HG02678 (cell line): ENCODE measurements at regions not wholly inside any gene's neighbourhood (a gene's known extent, or its start where the extent isn't known, plus 50 kb on each side); places are given as distances from the start of the nearest gene placed in this dataset.
"Not testable (repeated sequence)": the region's sequence is repeated elsewhere in the genome, so short reads cannot be mapped to it uniquely, and the experiment has no call there.

Experiments used
- ATAC-seq: cut with Tn5 transposase; IDR thresholded peaks from one replicate; pipeline ENCODE4 v1.9.1; 2021; ENCODE audit warnings: mild to moderate bottlenecking, moderate library complexity; ENCODE audit not compliant: unreplicated experiment

DNA sequence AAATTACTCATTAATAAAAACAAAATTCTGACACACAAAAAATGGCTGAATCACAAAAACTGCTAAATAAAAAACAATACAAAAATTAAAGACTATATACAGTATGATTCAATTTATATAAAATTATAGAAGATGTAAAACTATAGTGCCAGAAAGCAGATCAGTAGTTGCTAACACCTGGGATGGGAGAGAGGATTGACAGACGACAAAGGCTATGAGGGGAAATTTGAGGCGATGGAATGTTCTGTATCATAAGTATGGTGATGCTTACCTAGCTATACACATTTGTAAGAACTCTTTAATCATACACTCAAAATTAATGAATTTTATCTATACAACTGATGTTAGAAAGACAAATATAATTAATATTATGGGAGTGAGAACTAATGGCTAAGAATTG, 247.9 kb upstream of the GJE1 start:
- ATAC-seq, result no peak

DNA sequence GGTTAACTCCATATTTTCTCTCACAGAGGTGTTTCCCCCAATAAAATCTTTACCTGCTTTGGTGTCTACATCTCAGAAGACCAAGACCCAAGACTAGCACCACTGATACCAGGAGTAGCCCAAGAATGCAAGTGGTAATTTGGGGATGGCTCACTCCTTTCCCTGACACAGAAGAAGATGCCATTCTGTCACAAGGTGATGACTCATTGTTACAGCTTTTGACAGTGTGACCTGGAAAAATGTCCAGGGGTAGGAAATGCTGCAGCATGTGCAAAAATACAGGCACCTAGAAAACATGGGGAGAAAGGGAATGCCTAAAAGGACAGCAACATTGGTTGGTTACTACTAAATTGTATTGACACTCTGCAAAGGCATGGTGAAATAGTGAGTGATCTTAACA, 254.0 kb upstream of the GJE1 start:
- ATAC-seq, result no peak

DNA sequence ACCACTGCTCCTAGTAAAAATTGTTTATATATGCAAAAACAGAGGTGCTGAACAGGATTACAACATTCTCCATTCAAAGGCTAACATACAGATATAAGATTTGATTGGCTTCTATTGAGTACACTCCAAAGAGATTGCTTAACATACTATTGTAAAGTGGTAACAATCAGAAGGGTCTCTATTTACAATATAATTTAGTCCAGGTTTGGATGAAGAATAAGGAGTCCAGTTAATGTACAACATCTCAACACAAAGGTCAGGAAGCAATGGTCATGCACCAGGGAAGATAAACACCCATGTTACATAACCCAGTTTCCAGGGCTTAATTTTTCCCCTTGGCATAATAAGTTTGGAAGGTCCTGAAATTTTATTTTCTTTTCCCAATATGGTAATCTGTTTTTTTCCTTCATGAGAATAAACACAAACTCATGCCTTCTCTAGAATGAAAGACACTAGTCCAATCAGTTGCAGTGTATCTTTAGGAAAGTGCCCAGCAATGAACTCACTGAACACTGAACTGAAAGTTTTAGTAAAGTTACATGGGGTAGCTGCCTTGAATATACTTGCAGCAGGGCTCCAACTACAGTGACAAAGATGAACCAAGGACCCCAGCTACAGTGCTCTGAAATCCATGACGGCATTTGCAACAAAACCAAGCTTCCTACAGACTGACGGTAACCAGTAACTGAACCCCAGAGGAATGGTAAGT, 255.3 kb upstream of the GJE1 start:
- no peak for ATAC-seq

DNA sequence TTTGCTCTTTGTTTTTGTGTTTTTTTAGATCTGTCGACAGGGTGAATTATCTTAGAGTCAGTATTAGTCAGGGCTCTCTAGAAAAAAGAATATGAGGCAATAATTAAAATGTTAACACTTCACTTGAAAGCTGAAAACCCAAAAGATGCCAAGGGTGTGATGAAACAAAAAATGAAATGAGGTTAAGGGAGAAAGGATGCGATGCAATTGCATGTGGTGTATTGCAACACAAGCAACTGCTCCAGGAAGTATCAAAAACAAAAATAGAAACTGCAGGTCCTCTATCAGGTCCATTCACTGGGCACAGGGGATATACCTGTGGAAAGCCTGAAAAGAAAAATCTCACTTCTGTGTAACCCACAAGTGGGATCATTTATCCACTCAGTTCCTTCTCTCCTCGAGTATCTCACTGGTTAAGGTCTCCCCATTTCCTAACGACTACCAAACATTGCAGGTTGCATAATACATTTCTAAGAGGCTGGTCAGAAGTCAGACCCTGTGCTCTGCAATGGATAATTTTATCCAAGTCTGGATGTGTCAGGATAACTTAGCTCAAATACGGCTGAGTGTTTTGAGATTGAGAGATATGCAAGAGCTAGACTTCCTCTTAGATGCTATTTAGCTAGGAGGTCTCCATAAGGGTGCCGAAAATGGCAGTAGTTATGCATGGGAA, 257.7 kb upstream of the GJE1 start:
- ATAC-seq, result no peak

DNA sequence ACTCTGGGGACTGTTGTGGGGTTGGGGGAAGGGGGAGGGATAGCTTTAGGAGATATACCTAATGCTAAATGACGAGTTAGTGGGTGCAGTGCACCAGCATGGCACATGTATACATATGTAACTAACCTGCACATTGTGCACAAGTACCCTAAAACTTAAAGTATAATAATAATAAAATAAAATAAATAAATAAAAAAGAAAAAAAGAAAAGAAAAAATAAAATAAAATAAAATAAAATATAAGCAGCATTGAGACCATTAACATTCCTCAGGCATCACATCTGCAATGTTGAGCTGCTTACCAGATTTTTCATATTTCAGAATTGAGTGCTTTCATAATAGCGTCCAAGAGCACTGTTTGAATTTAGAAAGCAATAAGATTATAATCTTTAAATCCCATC, 263.2 kb upstream of the GJE1 start:
- not testable (repeated sequence) for ATAC-seq

DNA sequence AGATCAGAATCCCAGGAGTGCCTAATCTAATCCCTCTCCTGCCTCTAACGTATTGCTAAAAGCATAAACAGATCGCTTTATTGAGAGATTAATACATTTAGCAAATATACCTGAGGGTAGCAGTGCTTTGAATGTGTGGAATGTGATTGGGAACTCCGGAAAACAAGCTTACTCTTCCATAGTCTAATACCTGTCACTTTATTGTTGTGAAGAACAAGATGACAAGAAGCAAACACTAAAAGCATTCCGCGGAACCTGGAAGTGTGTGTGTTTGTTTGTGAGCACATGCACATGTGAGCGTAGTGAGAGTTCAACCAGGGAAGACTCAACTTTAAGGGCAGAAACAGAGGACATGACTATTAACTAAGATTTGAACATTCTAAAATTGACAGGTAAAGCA, 265.0 kb upstream of the GJE1 start:
- ATAC-seq, result no peak

DNA sequence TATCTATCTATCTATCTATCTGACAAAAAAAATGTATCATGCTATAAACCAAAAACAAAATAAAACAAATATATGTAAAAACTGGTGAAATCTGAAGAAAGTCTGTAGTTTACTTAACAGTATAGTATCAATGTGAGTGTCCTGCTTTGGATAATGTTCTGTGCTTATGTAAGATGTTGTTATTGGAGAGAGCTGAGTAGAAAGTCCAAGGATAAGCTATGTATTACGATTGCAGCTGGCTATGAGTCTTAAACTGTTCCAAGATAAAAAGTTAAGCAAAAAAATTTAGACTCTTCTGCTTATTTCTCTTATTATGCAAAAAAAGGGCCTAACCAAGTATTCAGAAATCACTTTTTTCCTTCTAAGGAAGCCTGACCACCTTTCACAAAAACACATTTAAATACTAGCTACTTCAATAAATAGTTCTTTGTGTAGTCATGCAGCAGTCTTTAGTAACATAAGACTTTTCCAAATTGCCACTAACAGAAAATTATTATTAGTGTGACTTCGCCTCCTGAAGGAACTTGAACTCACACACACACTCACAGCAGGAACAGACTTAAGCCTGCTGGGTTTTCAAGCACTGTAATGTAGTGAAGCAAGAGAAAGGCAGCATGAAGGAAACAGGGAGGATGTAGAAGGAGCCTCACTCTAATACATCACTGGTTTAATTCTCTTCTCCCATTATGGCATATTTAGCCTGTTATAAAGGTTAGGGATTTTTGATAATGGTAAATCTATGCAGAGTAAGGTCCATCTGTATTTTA, 265.8 kb upstream of the GJE1 start:
- ATAC-seq, result no peak

DNA sequence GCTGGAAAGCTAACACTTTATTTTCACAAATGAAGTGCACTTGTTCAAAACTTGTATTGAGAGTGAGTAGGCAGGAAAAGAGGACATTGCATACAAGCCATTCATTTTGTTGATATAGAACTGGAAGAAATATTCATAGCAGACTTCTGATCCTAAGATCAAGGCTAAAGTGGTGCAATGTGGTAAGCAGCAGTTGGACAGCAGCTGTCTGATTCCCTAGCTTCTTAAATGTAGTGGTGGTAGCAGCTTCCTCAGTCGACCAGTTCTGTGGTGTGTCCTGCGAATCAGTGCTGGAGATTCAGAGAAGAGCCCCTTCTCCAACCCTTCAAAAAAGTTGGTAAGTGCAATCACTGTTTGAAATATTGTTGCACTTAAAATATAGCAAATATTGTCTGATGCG, 281.7 kb upstream of the GJE1 start:
- no peak for ATAC-seq

DNA sequence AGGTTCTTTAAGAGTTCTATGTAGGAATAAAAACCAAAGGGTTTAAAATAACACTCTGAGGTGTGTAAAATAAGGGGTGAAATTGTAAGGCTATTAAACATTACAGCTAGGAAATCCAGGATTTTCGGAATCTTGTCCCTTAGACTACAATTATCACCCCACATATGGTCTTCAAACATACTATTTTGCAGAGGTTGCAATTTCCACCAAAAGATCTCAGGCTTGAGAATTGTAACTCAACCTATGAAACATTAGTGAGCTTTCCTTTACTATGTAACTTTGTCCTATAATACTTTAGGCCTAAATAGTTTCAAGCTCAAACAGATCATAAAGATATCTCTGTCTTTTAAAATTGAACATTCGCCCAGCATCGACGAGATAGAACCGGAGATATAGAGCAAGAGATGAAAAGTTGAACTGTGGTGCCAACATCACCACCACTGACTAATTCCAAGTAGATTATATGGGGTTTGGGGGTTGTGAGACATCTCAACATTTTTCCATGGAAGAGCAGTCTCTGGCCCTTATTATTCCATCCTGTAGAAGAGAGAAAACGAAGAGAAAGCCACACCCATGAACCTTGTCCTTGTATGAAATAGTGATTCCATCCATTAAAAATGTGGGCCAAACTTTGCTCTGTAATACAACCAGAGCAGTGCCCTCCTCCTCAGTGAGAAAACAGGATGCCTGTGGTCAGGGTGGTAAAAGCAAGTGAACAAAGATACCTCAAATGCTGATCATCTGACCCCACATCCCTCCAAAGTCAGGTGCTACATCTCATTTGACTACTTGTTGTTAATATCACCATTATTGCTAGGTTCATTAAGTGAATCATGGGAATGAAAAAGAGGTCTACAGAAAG, 284.5 kb upstream of the GJE1 start:
- no peak for ATAC-seq

DNA sequence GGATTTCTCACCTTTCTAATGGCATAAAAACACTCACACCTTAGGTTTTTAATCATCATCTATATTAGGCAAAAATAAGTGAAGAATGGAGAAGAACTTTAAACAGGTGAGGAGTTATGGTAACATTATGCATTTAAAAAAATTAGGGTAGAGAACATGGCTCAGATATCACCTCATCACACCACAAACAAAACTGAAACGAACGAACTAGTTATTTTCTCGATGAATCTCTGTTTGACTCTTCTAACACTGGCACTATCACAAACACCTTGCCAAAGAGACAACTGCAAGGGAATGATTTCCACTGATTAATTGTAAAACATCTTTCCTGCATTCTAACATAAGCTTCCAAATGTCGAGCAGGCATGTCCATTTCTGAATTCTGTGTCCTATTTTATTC, 286.1 kb upstream of the GJE1 start:
- ATAC-seq, result no peak

DNA sequence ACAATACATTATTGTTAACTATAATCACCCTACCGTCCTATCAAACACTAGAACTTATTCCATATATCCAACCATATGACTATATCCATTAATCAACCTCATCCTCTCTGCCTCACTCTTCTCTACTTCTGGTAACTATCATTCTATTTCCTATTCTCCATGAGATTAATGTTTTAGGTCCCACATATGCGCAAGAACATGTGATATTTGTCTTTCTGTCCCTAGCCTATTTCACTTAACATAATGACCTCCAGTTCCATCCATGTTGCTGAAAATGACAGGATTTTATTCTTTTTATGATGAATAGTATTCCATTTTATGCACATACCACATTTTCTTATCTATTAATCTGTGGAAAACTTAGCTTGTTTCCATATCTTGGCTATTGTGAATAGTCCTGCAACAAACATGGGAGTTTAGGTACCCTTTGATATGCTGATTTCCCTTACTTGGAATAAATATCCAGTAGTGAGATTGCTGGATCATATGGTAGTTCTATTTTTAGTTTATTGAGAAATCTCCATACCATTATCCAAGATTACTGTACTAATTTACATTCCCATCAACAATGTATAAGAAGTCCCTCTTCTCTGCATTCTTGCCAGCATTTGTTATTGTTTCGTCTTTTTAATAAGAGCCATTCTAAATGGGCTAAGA, 289.4 kb upstream of the GJE1 start:
- ATAC-seq, result no peak

DNA sequence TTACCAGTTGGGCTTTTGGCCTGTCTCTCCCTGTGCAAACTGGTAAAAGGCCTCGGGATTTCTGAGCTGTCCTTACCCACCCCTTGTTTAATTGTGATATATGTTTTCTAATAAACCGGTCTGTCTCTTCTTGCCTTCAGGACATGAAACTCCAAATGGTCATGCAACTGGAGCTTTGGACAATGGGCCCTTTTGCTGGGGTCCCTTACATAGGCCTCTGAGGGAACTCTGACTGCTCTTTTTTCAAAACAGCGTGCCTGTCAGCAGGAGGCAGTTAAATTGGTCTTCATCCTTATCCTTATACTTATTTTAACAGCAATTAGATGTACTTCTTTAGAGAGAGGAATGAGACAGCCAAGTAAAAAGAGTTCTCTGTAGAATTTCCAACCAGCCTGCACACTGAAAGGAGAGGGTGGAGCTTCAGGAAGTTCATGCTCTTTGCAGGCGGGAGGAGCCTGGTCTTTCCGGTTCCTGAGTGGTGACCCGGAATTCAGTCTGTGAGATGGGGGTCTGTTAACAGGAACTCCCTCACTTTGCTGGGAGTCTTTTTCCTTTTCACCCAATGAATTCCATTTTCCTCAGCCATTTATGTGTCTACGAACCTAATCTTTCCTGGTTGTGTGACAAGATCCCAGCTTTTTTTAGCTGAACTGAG, 299.6 kb upstream of the GJE1 start:
- no peak for ATAC-seq

DNA sequence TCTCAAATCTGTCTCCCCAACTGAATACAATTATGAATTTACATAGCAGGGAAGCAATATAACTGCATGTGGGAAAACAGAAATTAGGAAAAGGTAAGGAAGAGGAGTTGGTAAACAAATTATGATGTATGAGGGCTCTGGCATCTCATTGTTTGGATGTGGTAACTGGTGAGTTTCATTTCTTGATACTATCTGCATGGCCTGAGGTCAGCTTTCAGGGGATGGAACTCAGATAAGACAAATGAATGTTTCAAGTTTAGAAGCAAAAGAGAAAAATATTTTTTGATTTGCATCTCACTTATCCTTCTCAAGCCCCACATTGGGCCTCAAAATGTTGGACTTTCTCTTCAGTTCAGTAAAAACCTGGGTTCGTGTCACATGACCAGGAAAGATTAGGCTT, 302.2 kb upstream of the GJE1 start:
- no peak for ATAC-seq

DNA sequence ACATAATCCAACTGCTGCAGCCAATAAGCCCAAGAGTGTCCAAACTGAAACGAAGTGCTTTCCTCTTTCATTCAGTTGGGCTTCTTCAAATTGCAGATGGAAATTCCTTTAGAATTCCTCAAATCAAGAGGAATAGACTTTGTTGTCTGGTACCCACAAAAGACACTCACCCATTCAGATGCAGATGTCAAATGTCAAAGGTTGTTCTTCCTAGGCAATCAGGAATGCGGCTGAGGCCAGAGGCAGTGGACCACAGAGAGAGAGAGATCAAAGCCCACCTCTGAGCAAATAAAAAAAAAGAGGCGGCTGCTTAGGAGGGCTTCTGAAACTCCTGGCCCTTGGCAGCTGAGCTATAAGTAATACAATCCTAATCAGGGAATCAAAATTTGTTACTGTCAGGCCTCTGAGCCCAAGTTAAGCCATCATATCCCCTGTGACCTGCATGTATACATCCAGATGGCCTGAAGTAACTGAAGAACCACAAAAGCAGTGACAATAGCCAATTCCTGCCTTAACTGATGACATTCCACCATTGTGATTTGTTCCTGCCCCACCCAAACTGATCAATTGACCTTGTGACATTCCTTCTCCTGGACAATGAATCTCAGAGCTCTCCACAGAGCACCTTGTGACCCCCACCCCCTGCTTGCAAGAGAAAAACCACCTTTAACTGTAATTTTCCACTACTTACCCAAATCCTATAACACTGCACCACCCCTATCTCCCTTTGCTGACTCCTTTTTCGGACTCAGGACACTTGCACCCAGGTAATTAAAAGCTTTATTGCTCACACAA, 303.0 kb upstream of the GJE1 start:
- ATAC-seq, result no peak

DNA sequence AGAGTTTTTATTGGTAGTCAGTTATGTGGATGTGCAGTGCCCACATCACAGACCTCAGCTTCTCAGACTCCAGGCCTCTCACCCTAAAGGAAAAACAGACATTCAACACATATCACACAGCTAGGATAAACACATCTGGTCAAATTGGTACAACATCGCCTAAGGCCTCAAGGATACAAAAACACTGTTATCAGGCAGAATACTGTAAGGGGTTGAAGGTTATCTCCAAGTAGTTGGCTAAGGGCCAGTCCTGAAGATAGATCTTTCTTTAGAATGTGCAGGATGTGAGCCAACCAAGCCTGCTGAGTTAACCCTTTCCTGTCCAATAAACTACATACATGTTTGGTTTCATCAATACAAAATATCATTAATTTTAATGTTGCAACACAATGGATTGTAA, 308.4 kb upstream of the GJE1 start:
- no peak for ATAC-seq

DNA sequence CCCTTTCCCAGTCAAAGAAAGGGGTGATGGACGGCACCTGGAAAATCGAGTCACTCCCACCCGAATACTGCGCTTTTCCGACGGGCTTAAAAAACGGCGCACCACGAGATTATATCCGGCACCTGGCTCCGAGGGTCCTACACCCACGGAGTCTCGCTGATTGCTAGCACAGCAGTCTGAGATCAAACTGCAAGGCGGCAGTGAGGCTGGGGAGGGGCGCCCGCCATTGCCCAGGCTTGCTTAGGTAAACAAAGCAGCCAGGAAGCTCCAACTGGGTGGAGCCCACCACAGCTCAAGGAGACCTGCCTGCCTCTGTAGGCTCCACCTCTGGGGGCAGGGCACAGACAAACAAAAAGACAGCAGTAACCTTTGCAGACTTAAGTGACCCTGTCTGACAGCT, 317.7 kb upstream of the GJE1 start:
- ATAC-seq, result not testable (repeated sequence)

DNA sequence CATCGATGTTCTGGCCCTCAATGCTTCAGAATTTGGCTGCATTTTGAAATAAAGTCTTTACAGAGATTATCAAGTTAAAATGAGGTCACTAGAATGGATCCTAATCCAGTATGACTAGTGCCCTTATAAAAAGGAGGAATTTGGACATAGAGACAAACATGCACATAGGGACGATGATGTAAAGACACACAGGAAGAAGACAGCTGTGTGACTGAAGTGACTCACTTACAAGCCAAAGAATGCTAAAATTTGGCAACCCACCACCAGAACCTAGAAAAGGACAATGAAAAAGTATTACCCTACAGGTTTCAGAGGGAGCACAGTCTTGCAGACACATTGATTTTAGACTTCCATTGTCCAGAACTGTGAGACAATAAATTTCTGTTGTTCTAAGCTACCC, 322.8 kb upstream of the GJE1 start:
- no peak for ATAC-seq

DNA sequence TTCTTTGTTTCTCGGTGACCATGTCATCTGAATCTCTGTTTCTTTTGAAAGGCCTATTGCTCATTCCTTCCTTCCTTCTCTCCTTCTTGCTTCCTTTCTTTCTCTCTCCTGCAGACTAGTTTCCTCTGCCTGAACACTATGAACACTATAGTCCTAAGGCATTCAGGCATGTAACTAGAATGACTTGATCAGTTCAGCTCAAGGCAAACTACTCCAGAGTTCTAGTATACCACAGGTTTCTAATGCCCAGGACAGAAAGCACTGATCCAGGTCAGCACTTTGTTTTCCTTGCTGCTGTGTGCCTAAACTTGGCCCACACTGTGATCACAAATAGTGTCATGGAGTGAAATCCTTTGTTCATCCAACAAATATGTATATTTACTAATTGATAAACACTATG, 324.1 kb upstream of the GJE1 start:
- ATAC-seq, result no peak

DNA sequence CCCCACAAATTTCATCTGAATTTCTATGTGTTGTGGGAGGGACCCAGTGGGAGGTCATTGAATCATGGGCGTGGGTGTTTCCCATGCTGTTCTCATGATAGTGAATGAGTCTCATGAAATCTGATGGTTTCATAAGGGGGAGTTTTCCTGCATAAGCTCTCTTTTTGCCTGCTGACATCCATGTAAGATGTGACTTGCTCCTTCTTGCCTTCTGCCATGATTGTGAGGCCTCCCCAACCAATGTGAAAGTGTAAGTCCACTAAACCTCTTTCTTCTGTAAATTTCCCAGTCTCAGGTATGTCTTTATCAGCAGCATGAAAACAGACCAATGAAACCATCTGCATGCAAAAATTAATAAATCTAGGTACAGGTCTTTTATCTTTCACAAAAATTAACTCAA, 331.8 kb upstream of the GJE1 start:
- not testable (repeated sequence) for ATAC-seq
